ENCODE measurements at regions not wholly inside any gene's neighbourhood (a gene's known extent, or its start where the extent isn't known, plus 50 kb on each side); places are given as distances from the start of the nearest gene placed in this dataset.

GRCh38 chr17:73924909-73925186, 278.6 kb upstream of the RPL38 start:
- TF ChIP-seq CREM (CRISPR knock-in tag; IDR thresholded peaks at IDR 0.05), result no peak
- TF ChIP-seq CTCF (IDR thresholded peaks at IDR 0.05), result no peak
- TF ChIP-seq SP1 (CRISPR knock-in tag; conservative IDR thresholded peaks at IDR 0.05), result no peak
- no peak for TF ChIP-seq TCF7 (CRISPR knock-in tag; IDR thresholded peaks at IDR 0.05; ENCODE audit: low read depth)
- TF ChIP-seq MAX (CRISPR knock-in tag; IDR thresholded peaks at IDR 0.05), result no peak
- no peak for TF ChIP-seq NR2C2 (CRISPR knock-in tag; IDR thresholded peaks at IDR 0.05)
